ENCODE measurements at regions not wholly inside any gene's neighbourhood (a gene's known extent, or its start where the extent isn't known, plus 50 kb on each side); places are given as distances from the start of the nearest gene placed in this dataset.

DNA sequence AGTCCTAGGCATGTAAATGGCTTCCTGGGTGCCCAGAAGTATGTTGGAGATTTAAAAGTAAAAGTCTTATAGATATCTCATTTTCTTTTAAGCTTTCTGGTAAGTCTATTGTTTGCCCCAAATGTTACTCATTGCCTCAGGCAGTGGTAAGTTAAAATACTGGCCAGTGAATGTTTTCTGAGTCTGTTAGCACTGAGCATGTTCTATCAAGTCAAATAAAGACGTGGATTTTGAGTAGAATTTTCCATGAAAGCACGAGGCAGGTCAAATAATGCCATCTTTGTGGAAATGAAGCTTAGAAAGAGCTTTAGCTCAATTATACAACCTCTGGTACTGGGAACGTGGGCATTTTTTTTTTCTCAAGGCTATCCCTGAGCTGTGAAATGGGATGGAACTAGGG lies 651.3 kb upstream of the ACO1 start:
- H3K36me3 Mint-ChIP-seq (ENCODE audit: unreplicated experiment): peaks cover 5% of the 10 kb centered on the region
- no peak overlapping the region for H3K4me3 Mint-ChIP-seq (ENCODE audit: unreplicated experiment)
- no peaks in the 10 kb centered on the region for H3K4me1 Mint-ChIP-seq (ENCODE audit: low read depth, unreplicated experiment)
- peaks cover 4% of the 10 kb centered on the region for H3K9me3 Mint-ChIP-seq (ENCODE audit: unreplicated experiment)
- DNase-seq: no peak
- TF ChIP-seq, protein P1, sequence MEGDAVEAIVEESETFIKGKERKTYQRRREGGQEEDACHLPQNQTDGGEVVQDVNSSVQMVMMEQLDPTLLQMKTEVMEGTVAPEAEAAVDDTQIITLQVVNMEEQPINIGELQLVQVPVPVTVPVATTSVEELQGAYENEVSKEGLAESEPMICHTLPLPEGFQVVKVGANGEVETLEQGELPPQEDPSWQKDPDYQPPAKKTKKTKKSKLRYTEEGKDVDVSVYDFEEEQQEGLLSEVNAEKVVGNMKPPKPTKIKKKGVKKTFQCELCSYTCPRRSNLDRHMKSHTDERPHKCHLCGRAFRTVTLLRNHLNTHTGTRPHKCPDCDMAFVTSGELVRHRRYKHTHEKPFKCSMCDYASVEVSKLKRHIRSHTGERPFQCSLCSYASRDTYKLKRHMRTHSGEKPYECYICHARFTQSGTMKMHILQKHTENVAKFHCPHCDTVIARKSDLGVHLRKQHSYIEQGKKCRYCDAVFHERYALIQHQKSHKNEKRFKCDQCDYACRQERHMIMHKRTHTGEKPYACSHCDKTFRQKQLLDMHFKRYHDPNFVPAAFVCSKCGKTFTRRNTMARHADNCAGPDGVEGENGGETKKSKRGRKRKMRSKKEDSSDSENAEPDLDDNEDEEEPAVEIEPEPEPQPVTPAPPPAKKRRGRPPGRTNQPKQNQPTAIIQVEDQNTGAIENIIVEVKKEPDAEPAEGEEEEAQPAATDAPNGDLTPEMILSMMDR (IDR thresholded peaks at IDR 0.05; ENCODE audit: partially characterized antibody, unreplicated experiment): no peak
- no peaks in the 10 kb centered on the region for H3K27me3 Mint-ChIP-seq (ENCODE audit: unreplicated experiment)
- H3K27ac Mint-ChIP-seq (ENCODE audit: unreplicated experiment): no peak overlapping the region

DNA sequence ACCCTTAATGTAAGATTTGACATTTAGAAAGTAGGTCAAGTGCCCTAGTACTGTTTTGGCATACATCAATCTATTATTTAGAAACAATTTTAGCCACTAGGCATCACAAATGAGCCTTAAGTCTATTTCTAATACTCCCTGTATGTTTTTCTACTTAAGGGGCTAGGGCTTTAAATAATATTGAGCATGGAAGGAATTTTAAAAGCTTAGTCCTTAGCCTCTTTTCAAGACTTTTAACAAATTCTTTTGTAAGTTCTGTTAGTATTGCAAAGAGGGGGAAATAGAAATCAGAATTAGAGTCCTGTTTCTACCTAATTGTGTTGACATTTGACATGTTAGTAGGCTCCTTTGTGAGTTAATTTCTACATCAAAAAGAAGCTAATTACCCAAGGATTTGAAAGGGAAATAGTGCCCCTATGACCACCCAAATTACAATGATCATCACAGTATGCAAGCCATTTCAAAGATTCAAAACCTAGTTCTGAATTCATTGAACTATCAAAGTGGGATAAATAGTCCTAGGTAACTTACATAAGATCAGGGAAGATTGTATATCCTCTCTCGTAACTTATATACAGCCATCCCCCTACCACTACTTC lies 647.8 kb upstream of the ACO1 start:
- no peaks in the 10 kb centered on the region for H3K4me1 Mint-ChIP-seq (ENCODE audit: low read depth, unreplicated experiment)
- no peaks in the 10 kb centered on the region for H3K36me3 Mint-ChIP-seq (ENCODE audit: unreplicated experiment)
- H3K4me3 Mint-ChIP-seq (ENCODE audit: unreplicated experiment): no peak overlapping the region
- no peaks in the 10 kb centered on the region for H3K9me3 Mint-ChIP-seq (ENCODE audit: unreplicated experiment)
- TF ChIP-seq, protein P1 (IDR thresholded peaks at IDR 0.05; ENCODE audit: partially characterized antibody, unreplicated experiment): no peak
- no peak overlapping the region for H3K27ac Mint-ChIP-seq (ENCODE audit: unreplicated experiment)
- DNase-seq: no peak
- no peaks in the 10 kb centered on the region for H3K27me3 Mint-ChIP-seq (ENCODE audit: unreplicated experiment)

DNA sequence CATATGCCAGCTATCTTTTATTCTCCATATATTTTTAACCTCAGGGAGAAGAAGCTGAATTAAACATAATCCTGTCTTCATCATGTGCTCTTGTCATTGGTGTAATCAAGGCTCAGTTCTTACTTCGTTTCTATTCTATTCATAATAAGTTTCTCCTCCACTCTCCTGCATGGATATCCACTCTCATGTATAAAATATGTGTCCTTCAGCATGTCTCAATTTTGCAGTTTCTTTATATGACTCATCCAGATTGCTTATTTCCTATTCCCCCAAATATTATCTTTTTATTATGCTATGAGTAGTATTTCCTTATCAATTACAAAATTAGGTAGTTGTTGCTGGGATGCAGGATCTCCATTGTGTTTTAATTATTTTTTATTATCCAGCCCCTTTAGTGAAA lies 643.7 kb upstream of the ACO1 start:
- Mint-ChIP-seq H3K9me3 (ENCODE audit: unreplicated experiment) (no peaks in the 10 kb centered on the region), H3K36me3 (ENCODE audit: unreplicated experiment) (no peaks in the 10 kb centered on the region), H3K4me1 (ENCODE audit: low read depth, unreplicated experiment) (no peaks in the 10 kb centered on the region), H3K4me3 (ENCODE audit: unreplicated experiment) (no peak overlapping the region), H3K27ac (ENCODE audit: unreplicated experiment) (no peak overlapping the region), H3K27me3 (ENCODE audit: unreplicated experiment) (no peaks in the 10 kb centered on the region)
- TF ChIP-seq, protein P1 (IDR thresholded peaks at IDR 0.05; ENCODE audit: partially characterized antibody, unreplicated experiment): no peak
- no peak for DNase-seq

GRCh38 chr9:31744589-31744988 lies 639.9 kb upstream of the ACO1 start:
- H3K9me3 Mint-ChIP-seq (ENCODE audit: unreplicated experiment): no peaks in the 10 kb centered on the region
- no peak overlapping the region for H3K27ac Mint-ChIP-seq (ENCODE audit: unreplicated experiment)
- no peaks in the 10 kb centered on the region for H3K36me3 Mint-ChIP-seq (ENCODE audit: unreplicated experiment)
- no peaks in the 10 kb centered on the region for H3K4me1 Mint-ChIP-seq (ENCODE audit: low read depth, unreplicated experiment)
- no peak for DNase-seq
- no peaks in the 10 kb centered on the region for H3K27me3 Mint-ChIP-seq (ENCODE audit: unreplicated experiment)
- TF ChIP-seq, protein P1 (IDR thresholded peaks at IDR 0.05; ENCODE audit: partially characterized antibody, unreplicated experiment): no peak
- no peak overlapping the region for H3K4me3 Mint-ChIP-seq (ENCODE audit: unreplicated experiment)

GRCh38 chr9:31745468-31745867 lies 639.0 kb upstream of the ACO1 start:
- no peaks in the 10 kb centered on the region for H3K9me3 Mint-ChIP-seq (ENCODE audit: unreplicated experiment)
- no peak overlapping the region for H3K4me3 Mint-ChIP-seq (ENCODE audit: unreplicated experiment)
- TF ChIP-seq, protein P1 (IDR thresholded peaks at IDR 0.05; ENCODE audit: partially characterized antibody, unreplicated experiment): no peak
- no peaks in the 10 kb centered on the region for H3K36me3 Mint-ChIP-seq (ENCODE audit: unreplicated experiment)
- no peaks in the 10 kb centered on the region for H3K27me3 Mint-ChIP-seq (ENCODE audit: unreplicated experiment)
- DNase-seq: no peak
- no peak overlapping the region for H3K27ac Mint-ChIP-seq (ENCODE audit: unreplicated experiment)
- no peaks in the 10 kb centered on the region for H3K4me1 Mint-ChIP-seq (ENCODE audit: low read depth, unreplicated experiment)
